ENCODE measurements at regions not wholly inside any gene's neighbourhood (a gene's known extent, or its start where the extent isn't known, plus 50 kb on each side); places are given as distances from the start of the nearest gene placed in this dataset.

- CTCF ChIA-PET, result no interaction called here
Measured at GRCh38 chr20:57911512-57912226, 201.9 kb upstream of the PMEPA1 start.

More at GRCh38 chr20:57911512-57912226, 201.9 kb upstream of the PMEPA1 start:
- FAIRE-seq (no peak), DNase-seq (ENCODE audit: low read depth, low spot score) (no peak)
- Histone ChIP-seq H4K20me1 (replicated peaks; ENCODE audit: control insufficient read depth, extremely low read depth, insufficient read depth, low read length) (no peaks in the 10 kb centered on the region), H3K27me3 (ENCODE audit: control insufficient read depth in 2 of 2, insufficient read depth in 2 of 2, low read length in 2 of 2) (no peaks in the 10 kb centered on the region), H3K9ac (replicated peaks; ENCODE audit: extremely low read depth, insufficient read depth, low read length) (no peak overlapping the region), H2AFZ (ENCODE audit: low read depth, low read length) (no peak overlapping the region), H3K79me2 (ENCODE audit: control insufficient read depth, insufficient read depth, low read length) (no peaks in the 10 kb centered on the region), H3K36me3 (ENCODE audit: control insufficient read depth in 2 of 2, extremely low read depth in 1 of 2, insufficient read depth in 2 of 2, low read length in 2 of 2) (no peaks in the 10 kb centered on the region), H3K4me2 (ENCODE audit: insufficient read depth, low read length) (no peak overlapping the region), H3K9me1 (replicated peaks; ENCODE audit: control insufficient read depth, extremely low read depth, insufficient read depth, low read length) (no peaks in the 10 kb centered on the region), H3K4me3 (replicated peaks in 1 of 3; ENCODE audit: insufficient read depth in 1 of 3, low read depth in 1 of 3, low read length in 3 of 3) (no peak overlapping the region), H3K9me3 (replicated peaks; ENCODE audit: control insufficient read depth, insufficient read depth, low read length) (no peaks in the 10 kb centered on the region), H3K4me1 (ENCODE audit: control insufficient read depth, extremely low read depth, insufficient read depth, low read length) (no peaks in the 10 kb centered on the region), H3K27ac (ENCODE audit: insufficient read depth, low read depth, low read length) (no peak overlapping the region)
- TF ChIP-seq MAX (IDR thresholded peaks at IDR 0.05; ENCODE audit: insufficient read depth, insufficient read length), result no peak
- no peak for TF ChIP-seq MYC (IDR thresholded peaks at IDR 0.05; ENCODE audit: low read depth, low read length)
- TF ChIP-seq JUN (IDR thresholded peaks at IDR 0.05; ENCODE audit: borderline replicate concordance, insufficient read depth, insufficient read length, low read depth), result no peak
- TF ChIP-seq EZH2 (IDR thresholded peaks at IDR 0.05; ENCODE audit: borderline replicate concordance, low read depth, low read length, severe bottlenecking), result no peak
- TF ChIP-seq POLR2A (IDR thresholded peaks at IDR 0.05; ENCODE audit: low read depth, low read length), result no peak
- TF ChIP-seq CTCF (IDR thresholded peaks at IDR 0.05; ENCODE audit: extremely low read depth in 1 of 2, insufficient read depth in 1 of 2, low read depth in 1 of 2, low read length in 2 of 2), result no peak
- no peak for TF ChIP-seq FOS (IDR thresholded peaks at IDR 0.05; ENCODE audit: borderline replicate concordance, insufficient read depth, low read length)
- TF ChIP-seq POLR2AphosphoS5 (IDR thresholded peaks at IDR 0.05; ENCODE audit: insufficient read depth, low read depth, low read length), result no peak
- no peak for TF ChIP-seq GATA2 (IDR thresholded peaks at IDR 0.05; ENCODE audit: insufficient read depth, insufficient read length, low read depth, low read length)
- dilution Hi-C loops (cut with MboI; ENCODE audit: extremely low pct_ligation_motif_present, low sequenced_read_pairs) (no loop called here), intact Hi-C loops (cut with micrococcal nuclease) (no loop called here)
- BruUV-seq (replicated peaks), result no TSS peak
- POLR2A ChIA-PET, result no interaction called here
